ENCODE measurements at regions not wholly inside any gene's neighbourhood (a gene's known extent, or its start where the extent isn't known, plus 50 kb on each side); places are given as distances from the start of the nearest gene placed in this dataset.

- TF ChIP-seq CTCF (IDR thresholded peaks at IDR 0.05; ENCODE audit: low read depth, low read length) (no peak), POLR2A (IDR thresholded peaks at IDR 0.05; ENCODE audit: extremely low read depth, insufficient read length) (no peak)
Observed at GRCh38 chr6:44504301-44504791, 116.8 kb downstream of the CDC5L start.
